HG03103 (cell line): ENCODE measurements at regions not wholly inside any gene's neighbourhood (a gene's known extent, or its start where the extent isn't known, plus 50 kb on each side); places are given as distances from the start of the nearest gene placed in this dataset.
"Not testable (repeated sequence)": the region's sequence is repeated elsewhere in the genome, so short reads cannot be mapped to it uniquely, and the experiment has no call there.

Source experiments
- ATAC-seq: cut with Tn5 transposase; IDR thresholded peaks from one replicate; pipeline ENCODE4 v1.9.1; 2021; ENCODE audit warnings: low read depth; ENCODE audit not compliant: unreplicated experiment

DNA sequence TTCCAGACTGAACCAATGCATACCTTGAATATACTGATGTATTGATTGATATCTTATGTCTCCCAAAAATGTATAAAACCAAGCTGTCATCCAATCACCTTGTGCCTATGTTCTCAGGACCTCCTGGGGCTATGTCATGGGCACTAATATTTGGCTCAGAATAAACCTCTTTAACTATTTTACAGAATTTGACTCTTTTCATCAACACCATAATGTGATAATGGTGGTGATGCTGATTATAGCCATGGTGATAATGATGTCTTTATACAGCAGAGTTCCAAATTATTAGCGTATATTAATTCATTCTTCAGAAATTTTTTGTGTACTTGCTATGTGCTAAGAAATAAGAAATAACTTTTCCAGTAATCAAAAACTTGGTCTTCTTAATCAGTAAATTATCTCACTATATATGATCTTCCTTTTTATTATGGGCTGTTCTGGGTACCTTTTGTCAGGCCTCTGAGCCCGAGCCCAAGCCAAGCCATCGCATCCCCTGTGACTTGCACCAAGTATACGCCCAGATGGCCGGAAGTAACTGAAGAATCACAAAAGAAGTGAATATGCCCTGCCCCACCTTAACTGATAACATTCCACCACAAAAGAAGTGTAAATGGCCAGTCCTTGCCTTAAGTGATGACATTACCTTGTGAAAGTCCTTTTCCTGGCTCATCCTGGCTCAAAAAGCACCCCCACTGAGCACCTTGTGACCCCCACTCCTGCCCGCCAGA, 496.2 kb upstream of the MMS22L start:
- ATAC-seq = not testable (repeated sequence)

DNA sequence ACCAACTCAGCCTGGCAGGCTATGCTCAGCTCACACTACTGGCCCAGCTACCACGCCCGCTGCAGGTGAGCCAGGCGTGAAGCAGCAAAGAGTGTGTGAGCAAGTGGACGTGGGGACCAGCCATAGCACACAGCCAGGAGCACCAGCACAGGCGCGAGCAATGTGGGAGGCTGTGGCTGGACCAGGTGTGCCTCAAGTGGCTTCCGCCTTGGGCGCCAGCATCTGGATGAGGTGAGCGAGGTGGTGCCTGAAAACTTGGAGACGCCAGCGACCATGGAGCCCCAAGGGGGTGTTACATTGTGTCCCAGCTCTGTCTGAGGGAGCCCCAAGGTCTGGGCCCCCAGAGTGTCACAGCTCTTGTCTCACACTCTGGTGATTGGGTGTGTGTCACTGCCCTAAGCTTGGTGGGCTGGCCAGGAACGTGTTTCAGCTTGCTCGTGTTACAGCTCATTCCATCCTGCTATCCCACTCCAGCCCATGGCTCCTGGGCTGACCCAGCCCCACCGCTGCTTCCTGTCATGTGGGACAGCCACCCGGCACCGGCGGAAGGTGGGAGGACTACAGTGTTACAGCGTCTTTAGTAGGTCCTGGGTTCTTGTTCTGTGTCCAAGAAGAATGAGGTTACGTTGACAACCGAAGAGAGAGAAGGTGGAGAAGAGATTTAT, 508.0 kb upstream of the MMS22L start:
- ATAC-seq = no peak

GRCh38 chr6:97805596-97805995, 522.6 kb upstream of the MMS22L start:
- ATAC-seq = no peak

- no peak for ATAC-seq
Observed at GRCh38 chr6:97812940-97813339, 529.9 kb upstream of the MMS22L start.

DNA sequence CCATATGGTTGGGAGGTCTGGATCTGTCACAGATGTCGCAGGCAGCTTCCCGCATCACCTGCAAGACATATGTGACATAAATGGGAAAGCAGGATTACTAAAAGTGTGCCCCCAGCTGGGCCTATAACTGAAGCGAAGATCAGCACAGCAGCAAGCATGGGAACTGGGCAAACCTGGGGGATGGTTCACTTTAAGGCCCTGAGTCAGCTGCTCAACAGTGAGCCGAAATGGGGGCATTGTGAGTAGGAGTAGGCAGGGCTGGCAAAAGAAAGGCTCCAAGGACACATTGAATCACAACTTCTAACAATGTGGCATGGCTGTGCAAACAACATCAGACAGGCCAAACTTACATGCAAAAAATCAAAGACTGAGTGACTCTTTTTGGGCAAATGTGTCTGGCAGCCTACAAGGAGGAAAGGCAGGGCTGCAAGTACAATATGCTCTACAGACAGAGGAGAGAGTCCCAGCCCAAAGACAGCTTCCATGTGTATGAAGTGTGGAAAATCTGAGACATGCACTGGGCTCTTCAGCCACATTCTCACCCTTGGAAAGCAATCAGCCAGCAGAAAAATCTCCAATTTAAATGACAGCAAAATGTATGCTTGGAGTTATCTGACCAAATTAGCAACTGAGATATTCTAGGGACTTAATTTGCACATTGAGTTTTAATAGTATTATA, 531.0 kb upstream of the MMS22L start:
- ATAC-seq = no peak

DNA sequence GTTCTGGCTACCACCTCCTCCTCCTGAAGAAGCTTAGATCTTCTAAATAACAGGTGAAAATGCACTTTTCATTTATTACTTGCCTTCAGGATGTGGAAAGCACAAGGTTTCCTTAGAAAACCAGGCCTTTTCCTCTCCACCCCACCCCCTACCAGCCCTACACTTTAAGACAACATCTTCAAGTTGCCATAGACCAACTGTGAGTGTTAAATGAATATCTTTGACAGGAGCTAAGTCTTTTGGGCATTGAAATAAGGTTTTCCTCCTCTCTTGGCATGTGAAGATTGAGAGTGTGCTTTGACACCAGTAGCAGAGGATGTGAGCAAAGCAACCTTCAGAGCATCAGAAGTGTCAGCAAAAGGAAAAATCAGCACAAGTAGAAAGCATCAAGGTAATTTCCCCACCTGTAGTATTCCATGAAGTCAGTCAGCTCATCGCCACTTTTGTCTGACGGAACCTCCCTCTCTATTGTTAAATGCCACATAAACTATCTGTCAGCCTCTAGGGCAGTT, 532.3 kb upstream of the MMS22L start:
- no peak for ATAC-seq

- no peak for ATAC-seq
Observed at GRCh38 chr6:97816526-97816925, 533.5 kb upstream of the MMS22L start.

GRCh38 chr6:97819710-97820109, 536.7 kb upstream of the MMS22L start:
- ATAC-seq = no peak

DNA sequence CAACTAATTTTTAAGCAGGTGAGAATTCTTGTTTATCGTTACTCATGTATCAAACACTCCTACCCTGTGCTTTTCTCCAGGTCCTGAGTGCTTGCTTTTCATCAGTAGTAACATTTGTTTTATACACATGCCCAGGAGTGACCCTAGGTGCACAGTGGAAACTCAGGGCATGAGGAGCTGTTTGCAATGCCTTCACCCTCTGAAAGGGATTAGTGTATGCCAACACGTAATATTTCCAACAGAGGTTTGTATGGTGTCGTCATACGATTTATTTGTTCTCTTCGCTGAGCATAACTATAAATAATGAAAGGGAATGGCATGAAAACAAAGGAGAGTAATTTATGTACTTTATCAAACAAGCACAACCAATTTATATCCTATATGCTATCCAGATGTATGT, 537.4 kb upstream of the MMS22L start:
- ATAC-seq = no peak

- ATAC-seq = no peak
Observed at GRCh38 chr6:97822632-97823031, 539.6 kb upstream of the MMS22L start.

DNA sequence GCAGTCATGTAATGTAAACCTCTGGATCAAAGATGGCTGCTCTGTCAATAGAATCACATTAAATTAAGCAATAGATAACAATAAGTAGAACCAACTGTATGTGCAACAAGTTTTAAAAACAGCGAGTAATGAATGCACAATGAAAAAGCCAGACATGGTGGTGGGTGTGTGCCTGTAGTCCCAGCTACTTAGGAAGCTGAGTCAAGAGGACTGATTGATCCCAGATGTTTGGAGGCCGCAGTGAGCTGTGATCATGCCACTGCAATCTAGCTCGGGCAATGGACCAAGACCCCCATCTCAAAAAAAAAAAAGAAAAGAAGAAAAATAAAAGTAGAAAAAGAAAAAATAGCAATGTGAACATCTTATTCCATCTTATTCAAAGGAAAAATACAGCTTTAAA, 558.7 kb upstream of the MMS22L start:
- ATAC-seq = no peak

DNA sequence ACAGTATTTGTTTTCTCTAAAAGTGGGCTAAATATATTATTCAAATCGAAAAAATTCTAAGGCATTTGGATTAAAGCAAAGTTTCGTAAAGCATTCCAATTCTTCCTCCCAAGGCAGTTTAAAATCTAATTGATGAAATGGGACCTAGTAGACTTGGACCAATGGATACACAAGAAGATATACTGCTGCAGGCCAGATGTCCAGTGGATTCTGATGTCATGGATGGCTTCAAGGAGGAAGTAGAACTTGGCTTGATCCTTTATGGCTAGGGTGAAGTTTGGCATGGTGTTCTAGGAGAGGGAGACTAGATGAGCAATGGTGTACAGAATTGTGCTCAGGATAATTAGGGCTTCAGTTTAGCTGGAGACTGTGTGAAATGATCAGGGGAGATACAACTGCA, 559.5 kb upstream of the MMS22L start:
- ATAC-seq = no peak

GRCh38 chr6:97849390-97849789, 566.4 kb upstream of the MMS22L start:
- no peak for ATAC-seq

- no peak for ATAC-seq
Observed at GRCh38 chr6:97850458-97851212, 567.6 kb upstream of the MMS22L start.

GRCh38 chr6:97863697-97864096, 580.7 kb upstream of the MMS22L start:
- no peak for ATAC-seq

GRCh38 chr6:97864366-97864765, 581.4 kb upstream of the MMS22L start:
- ATAC-seq = no peak

DNA sequence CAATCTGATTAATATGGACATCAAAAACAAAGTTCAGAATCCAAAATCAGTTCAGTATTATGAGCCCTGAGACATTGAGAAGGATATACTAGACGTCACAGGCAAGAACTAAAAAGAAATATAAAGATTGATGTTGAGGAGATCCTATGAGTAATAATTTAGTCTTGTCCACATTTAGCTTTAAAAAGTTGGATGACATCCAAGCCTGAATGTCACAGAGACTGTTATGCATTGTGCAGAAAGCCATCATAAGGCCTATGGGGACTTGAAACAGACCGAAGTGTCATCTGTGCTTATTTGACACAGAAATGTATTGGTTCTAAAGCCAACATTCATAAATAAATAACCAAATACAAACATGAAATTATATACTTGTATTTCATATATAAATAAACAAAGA, 581.8 kb upstream of the MMS22L start:
- ATAC-seq = no peak

DNA sequence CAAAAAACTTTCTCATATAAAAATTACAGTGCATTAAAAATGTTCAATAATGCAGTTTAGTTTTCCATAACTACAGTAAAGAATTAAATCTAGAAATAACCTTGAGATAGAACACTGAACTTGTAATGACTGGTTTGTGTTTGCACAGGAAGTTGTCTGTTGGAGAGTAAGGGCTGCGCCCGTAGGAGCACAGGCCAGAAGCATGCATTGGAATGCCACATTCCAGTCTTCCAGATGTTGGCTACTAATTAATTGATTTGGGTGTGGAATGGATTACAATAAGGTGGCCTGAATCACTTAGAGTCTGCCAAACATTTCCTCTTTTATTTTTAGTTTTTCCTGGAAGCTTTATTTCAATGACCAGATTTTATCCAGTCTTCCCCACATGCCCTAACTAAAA, 582.6 kb upstream of the MMS22L start:
- ATAC-seq = no peak

DNA sequence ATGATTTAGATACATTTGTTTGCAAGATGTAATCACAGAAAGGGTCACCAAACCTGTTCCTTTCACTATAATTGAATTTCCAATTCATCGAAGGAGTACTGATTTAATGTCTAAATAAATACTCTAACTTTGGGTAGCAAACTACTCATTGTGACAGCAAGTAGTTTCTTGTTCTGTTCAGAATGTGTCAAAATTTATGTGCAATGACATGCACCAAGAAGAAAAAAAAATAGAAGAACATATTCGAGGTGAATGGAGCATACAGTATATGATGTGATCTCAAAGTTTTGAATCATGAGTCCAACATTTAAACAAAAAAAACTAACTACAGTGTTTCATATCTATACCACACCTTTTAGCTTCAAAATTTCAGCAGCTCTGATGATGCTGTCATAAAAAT, 583.6 kb upstream of the MMS22L start:
- ATAC-seq = no peak

- no peak for ATAC-seq
Observed at GRCh38 chr6:97867177-97867576, 584.2 kb upstream of the MMS22L start.

DNA sequence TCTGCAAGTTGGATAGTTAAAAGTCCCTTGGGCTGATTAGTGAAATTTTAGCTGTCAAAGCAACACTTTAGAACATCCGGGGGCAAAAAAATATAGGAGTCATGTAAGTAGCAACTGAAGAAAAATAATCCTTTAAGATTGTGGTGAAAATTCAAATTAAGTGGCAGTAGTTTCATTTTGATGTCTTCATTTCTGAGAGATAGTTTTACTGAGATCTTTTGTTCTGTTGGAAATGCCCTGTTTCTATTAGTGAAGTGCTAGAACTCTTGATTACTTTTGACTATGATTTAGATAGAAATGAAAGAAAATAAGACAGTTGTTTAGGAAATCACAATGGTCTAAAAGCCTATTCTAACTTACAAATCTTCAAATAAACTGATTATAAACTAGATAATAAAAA, 587.3 kb upstream of the MMS22L start:
- ATAC-seq = no peak
